ENCODE measurements at regions not wholly inside any gene's neighbourhood (a gene's known extent, or its start where the extent isn't known, plus 50 kb on each side); places are given as distances from the start of the nearest gene placed in this dataset.

DNA sequence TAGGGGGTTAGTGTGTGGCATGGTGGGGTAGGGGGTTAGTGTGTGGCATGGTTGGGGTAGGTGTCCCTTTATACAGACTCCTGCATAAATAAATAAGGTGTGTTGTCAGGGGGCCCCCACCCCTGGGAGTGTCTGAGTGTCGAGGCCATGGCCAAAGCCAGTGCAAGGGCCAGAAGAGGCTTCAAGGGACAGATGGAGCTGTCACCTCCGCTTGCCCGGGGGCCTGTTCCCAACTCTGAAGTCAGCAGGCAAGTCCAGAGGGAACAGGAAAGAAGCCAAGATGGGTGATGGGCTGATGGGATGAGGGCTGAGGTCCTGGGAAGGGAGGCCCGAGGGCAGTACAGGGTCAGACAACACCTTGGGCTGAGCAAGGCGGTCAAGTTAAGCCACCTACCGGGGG is 997.8 kb downstream of the BRD1 start:
- no peak for TF ChIP-seq EZH2phosphoT487 (conservative IDR thresholded peaks at IDR 0.05; ENCODE audit: low read length)
- TF ChIP-seq, protein P1, sequence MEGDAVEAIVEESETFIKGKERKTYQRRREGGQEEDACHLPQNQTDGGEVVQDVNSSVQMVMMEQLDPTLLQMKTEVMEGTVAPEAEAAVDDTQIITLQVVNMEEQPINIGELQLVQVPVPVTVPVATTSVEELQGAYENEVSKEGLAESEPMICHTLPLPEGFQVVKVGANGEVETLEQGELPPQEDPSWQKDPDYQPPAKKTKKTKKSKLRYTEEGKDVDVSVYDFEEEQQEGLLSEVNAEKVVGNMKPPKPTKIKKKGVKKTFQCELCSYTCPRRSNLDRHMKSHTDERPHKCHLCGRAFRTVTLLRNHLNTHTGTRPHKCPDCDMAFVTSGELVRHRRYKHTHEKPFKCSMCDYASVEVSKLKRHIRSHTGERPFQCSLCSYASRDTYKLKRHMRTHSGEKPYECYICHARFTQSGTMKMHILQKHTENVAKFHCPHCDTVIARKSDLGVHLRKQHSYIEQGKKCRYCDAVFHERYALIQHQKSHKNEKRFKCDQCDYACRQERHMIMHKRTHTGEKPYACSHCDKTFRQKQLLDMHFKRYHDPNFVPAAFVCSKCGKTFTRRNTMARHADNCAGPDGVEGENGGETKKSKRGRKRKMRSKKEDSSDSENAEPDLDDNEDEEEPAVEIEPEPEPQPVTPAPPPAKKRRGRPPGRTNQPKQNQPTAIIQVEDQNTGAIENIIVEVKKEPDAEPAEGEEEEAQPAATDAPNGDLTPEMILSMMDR (IDR thresholded peaks at IDR 0.05; ENCODE audit: insufficient read depth, low read length, poor library complexity, severe bottlenecking), result no peak
